ENCODE measurements at regions not wholly inside any gene's neighbourhood (a gene's known extent, or its start where the extent isn't known, plus 50 kb on each side); places are given as distances from the start of the nearest gene placed in this dataset.

- no peak for DNase-seq (ENCODE audit: low spot score)
- TF ChIP-seq CTCF (IDR thresholded peaks at IDR 0.05; ENCODE audit: borderline replicate concordance, control extremely low read depth, extremely low read depth, insufficient read depth, missing control alignments), result no peak
- in situ Hi-C loops (cut with MboI; ENCODE audit: low sequenced_read_pairs, unreplicated experiment), result no loop called here
Observed at GRCh38 chr1:191943684-191944083, 214.6 kb upstream of the RGS18 start.

- no peak for TF ChIP-seq CTCF (IDR thresholded peaks at IDR 0.05; ENCODE audit: borderline replicate concordance, control extremely low read depth, extremely low read depth, insufficient read depth, missing control alignments)
- in situ Hi-C loops (cut with MboI; ENCODE audit: low sequenced_read_pairs, unreplicated experiment), result no loop called here
- no peak for DNase-seq (ENCODE audit: low spot score)
Observed at GRCh38 chr1:191953526-191953925, 204.7 kb upstream of the RGS18 start.

GRCh38 chr1:191959856-191960255 lies 198.4 kb upstream of the RGS18 start:
- DNase-seq (ENCODE audit: low spot score), result no peak
- in situ Hi-C loops (cut with MboI; ENCODE audit: low sequenced_read_pairs, unreplicated experiment), result no loop called here
- TF ChIP-seq CTCF (IDR thresholded peaks at IDR 0.05; ENCODE audit: borderline replicate concordance, control extremely low read depth, extremely low read depth, insufficient read depth, missing control alignments), result no peak

- in situ Hi-C loops (cut with MboI; ENCODE audit: low sequenced_read_pairs, unreplicated experiment), result no loop called here
- no peak for TF ChIP-seq CTCF (IDR thresholded peaks at IDR 0.05; ENCODE audit: borderline replicate concordance, control extremely low read depth, extremely low read depth, insufficient read depth, missing control alignments)
- no peak for DNase-seq (ENCODE audit: low spot score)
Observed at GRCh38 chr1:191963286-191963685, 195.0 kb upstream of the RGS18 start.

GRCh38 chr1:191963781-191964455 lies 194.3 kb upstream of the RGS18 start:
- no peak for DNase-seq (ENCODE audit: low spot score)
- in situ Hi-C loops (cut with MboI; ENCODE audit: low sequenced_read_pairs, unreplicated experiment), result no loop called here

GRCh38 chr1:191969290-191969689 lies 189.0 kb upstream of the RGS18 start:
- TF ChIP-seq CTCF (IDR thresholded peaks at IDR 0.05; ENCODE audit: borderline replicate concordance, control extremely low read depth, extremely low read depth, insufficient read depth, missing control alignments), result no peak
- in situ Hi-C loops (cut with MboI; ENCODE audit: low sequenced_read_pairs, unreplicated experiment), result no loop called here
- DNase-seq (ENCODE audit: low spot score), result no peak

More at GRCh38 chr1:191963781-191964455, 194.3 kb upstream of the RGS18 start:
- TF ChIP-seq CTCF (IDR thresholded peaks at IDR 0.05; ENCODE audit: borderline replicate concordance, control extremely low read depth, extremely low read depth, insufficient read depth, missing control alignments), result no peak

All from GM13976 (cell line).